Mammary epithelial cell (primary cell): ENCODE measurements at regions not wholly inside any gene's neighbourhood (a gene's known extent, or its start where the extent isn't known, plus 50 kb on each side); places are given as distances from the start of the nearest gene placed in this dataset.

Experiments used
- CTCF ChIP-seq, 2 donors: IDR thresholded peaks in 1 of 2; conservative IDR thresholded peaks in 1 of 2; 2 replicates each; pipeline ENCODE4 v1.5.1; 2011 to 2012; ENCODE audit warnings: inconsistent platforms in 2 of 2, low read length in 2 of 2, mild to moderate bottlenecking in 2 of 2, control low read depth in 1 of 2, low read depth in 1 of 2; ENCODE audit not compliant: insufficient read depth in 1 of 2; ENCODE audit errors: extremely low read depth in 1 of 2
- EZH2 ChIP-seq: IDR thresholded peaks from 2 replicates; pipeline ENCODE4 v1.6.1; 2012; ENCODE audit warnings: low read length, inconsistent platforms, borderline replicate concordance

- TF ChIP-seq CTCF (conservative IDR thresholded peaks at IDR 0.05 in 1 of 2, IDR thresholded peaks at IDR 0.05 in 1 of 2; ENCODE audit: extremely low read depth in 1 of 2, insufficient read depth in 1 of 2, low read depth in 1 of 2, low read length in 2 of 2) (peak; percentile 69 to 81), EZH2 (no peak)
Measured at GRCh38 chrX:43557792-43558191, 98.3 kb upstream of the MAOA start.
